Renal cortex interstitium (tissue), 11 donors: ENCODE measurements at regions not wholly inside any gene's neighbourhood (a gene's known extent, or its start where the extent isn't known, plus 50 kb on each side); places are given as distances from the start of the nearest gene placed in this dataset.

Experiments
- DNase-seq, 11 donors: peaks; one replicate each; pipeline ENCODE4 v3.0.0-alpha.2; 2013; ENCODE audit warnings: low read depth in 9 of 11, low spot score in 4 of 11; ENCODE audit errors: extremely low read depth in 1 of 11

DNA sequence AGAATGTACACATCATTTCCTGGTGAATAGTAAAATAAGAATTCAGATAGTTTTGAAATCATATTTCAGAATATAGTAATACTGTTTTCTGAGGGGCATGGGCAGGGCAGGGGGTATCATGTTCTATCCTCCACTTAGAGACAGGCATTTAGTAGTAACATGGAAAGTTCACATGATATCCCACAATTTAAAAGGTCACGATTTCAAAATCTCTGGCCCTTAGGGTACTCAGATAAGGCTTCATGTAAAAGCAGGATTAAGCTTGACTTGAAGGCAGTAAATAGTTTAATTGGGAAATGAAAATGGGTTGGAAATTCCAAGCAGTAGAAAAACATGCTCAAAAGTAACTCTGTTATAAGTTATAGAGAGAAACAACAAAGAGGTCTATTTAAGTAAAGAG is 353.2 kb upstream of the AGTR1 start:
- DNase-seq: no peak

DNA sequence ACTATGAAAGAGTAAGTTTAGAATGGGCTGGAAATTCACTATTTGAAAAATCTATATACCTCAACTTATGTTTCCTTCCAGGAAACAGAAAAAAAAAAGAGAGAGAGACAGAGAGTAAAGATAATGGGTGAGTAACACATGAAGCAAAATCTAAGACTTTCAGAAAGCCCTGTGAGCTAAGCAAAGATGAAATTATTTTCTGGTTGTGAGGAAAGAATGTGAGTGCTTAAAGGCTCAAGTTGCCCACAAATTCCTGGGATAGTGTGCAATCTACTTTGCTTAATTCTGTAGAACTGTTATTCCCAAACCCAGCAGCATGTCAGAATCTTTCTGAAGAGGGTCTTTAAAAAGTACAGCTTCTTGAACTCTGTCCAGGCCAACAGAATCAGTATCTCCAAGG is 337.7 kb upstream of the AGTR1 start:
- no peak for DNase-seq

DNA sequence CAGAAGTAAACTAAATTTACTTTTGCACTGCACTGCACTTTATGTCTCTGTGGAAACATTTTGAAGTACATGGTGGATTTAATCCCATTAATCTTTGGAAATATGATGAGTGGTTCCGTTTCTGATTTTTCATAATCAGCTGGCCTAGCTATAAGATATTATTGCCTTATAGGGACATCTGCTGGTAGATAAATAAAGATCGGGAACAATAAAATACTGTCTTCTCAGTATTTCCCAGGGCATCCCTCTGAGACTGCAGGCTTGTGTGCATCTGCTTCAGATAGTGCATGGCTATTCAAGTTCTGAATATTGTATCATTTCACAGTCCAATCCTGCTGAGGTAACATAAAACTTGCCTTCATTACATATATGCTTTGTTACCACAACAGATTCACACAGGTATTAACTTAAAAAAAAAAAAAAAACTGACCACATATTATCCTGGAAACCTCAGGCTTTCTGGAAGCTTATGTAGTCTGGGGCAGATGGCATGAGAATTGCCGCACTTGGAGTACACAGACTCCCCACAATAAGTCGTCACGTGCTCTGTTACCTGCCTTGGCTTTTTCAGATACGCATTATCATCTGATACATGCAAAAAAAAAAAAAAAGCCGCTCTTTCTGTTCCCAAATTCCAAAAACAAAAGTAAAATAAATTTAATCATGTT is 330.8 kb upstream of the AGTR1 start:
- DNase-seq: peak in 2 of 11 donors; percentile 1 to 2

DNA sequence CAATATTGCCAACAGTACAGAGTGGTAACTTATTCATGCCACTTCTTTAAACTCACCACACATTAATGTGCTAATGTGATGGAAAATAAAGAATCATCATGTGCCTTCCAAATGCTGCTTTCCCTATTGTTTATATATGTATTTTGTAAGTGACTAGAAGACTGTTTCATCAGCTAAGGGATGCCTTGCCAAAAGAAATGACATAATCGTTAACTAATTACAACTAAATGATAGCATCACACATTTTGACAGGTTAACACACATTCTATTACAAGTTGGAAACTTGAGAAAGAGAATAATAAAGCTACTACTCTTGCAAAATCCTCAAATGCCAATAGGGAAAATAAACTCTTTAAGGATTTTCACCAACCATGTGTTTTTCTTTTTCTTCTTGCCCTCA is 329.9 kb upstream of the AGTR1 start:
- no peak for DNase-seq

DNA sequence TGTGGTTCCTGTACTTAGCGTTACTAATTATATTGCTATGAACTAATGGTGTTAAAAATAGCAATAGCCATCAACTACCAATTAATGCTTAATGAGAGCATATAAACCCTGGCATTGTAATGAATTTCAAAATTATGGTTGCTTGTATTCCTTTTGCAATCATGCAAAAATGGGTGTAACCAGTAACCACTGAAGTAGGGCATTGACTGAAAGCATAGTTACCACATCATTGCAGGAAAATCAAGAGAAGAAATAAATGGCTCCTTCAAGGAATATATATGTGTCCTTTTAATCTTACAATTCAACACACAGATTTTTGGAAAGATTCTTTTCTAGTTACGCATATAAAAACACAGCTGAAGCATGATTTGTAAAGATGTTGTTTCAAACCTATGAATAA is 328.3 kb upstream of the AGTR1 start:
- no peak for DNase-seq

DNA sequence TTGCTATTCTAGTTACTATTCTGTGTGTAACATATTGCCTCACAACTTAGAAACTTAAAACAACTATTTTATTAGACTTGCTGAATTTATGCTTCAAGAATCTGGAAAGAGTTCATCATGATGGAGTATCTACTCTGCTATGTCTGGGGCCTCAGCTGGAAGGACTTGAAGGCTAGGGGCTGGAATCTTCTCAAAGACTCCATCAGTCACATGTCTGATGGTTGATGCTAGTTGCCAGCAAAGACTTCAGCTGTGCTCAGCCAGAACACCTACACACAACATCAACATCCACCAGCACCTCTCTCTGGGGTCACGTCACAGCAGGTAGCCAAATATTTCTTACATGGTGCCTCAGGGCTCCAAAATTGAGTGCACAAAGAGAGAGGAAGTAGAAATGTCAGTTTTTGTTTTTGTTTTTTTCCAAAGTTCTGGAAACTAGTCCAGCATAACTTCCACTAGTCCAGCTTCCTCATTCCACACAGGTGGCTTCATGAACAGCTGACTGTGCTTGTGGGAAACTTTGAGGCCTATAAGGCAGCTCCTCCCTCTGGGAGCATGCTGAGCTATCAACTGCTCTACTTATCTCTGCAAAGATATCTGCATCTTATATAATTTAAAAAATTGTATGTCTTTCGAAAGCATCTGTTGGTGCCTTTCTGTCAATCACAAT is 325.4 kb upstream of the AGTR1 start:
- DNase-seq: no peak

DNA sequence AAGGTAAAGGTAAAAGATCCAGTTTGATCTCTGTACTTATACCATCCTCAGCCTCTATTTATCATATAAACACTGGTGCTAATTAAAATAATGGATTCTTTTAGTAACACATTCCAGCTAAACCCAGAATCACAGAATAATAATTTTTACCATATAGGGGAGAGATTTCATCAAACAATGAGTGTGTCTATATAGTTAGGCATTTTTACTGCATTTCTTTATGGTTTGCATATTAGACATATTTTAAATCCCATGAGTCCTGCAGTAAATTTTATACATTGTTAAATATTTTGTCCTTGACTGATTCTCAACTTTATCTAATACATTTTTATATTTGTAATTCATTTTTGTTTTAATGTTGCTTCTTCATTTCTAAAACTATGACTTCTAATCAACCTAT is 323.7 kb upstream of the AGTR1 start:
- DNase-seq: no peak

DNA sequence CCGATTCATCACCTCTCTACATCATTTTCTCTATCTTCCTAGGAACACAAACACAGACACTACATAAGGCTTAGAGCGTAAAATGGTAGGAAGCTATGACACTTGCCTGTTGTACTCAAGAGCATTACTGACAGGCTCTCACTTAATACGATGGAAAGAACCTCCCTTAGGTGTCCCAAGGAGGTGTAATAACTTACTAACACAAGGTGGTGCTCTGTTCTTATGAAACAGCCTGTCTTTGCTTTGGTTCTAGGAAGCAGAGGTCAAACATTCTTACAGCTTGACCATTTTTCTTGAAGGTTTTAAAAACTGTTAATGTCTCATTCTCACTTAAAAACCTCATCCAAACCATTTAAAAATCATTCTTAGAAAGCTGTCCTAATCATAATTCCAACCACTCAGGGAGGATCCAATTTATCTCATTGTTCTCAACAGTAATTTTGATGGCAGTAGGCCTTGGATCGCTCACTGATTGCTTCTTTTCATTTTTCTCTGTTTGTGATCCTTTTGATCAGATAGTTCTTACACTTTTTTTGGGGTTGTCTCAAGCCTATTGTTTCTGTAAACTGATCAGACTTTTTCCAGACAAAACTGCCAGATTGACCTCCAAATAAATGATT is 317.8 kb upstream of the AGTR1 start:
- peak in 10 of 11 donors; percentile 4 to 43 (median 22) for DNase-seq

DNA sequence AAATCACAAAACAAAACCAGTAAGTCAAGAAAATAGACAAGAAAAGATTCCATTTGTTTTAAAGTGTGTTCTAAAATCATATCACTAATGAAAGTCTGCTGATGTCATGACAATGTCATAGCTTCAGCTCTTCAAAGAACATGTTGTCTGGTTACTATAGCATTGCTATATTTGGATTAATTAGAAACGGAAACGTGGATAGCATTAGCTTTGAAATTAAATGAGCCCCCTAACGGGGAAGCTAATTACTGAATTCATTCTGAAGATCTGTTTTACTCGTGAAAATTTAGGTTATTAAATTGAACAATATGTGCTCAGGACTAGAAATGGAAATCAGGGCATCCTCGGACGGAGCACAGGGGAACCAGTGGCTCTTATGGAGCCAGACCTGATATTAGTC is 316.7 kb upstream of the AGTR1 start:
- no peak for DNase-seq

DNA sequence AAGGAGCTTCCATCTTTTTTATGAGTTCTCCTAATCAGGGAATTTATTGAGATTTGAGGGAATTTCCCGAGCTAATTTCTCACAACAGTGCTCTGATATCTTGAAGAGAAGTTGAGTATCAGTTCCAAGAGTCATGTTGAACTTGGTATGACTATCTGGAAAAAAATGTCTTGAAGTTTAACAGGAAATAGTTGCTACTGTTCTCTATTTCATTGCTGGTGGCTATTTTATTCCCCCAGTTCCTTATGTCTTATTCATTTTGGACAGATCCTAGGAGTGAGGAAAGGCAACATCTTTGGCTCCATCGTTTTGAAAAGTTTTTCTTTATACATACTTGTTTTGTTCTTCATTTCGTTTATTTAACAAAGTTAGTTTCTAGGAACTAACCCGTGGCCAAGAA is 307.8 kb upstream of the AGTR1 start:
- no peak for DNase-seq

DNA sequence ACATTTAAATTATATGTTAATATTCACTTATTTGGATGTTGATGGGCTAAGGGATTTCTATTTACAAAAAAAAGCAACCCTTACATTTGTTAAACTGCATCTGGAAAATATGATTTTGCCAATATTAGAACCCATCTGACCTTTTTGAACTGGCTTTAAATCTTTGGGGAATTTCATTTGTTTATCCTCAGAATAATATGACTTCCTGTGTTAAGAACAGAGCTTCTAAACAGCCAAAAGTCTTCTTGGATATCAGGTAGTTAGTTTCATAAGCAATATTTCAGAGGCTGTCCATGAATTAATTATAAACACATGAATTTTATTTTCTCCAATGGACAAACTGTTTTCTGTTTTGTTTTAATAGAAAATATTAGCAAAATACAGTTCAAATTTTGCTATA is 301.9 kb upstream of the AGTR1 start:
- DNase-seq: no peak

DNA sequence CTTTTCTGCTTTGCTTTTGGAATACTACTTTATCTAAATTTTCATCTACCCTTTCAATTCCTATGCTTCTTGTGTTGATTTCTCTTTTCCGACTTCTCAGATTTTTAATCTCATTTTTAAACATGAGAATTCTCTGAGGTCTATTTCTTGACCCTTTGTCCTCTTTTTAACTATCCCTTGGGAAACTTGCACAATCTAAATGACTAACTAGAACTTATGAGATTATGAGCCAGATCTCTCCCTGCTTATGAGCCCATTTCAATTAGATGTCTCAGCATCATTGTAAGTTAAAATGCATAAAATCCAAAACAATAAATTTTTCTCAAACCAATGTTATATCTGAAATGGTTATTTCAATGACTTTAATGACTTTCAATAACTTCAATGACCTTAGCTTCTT is 296.9 kb upstream of the AGTR1 start:
- no peak for DNase-seq

DNA sequence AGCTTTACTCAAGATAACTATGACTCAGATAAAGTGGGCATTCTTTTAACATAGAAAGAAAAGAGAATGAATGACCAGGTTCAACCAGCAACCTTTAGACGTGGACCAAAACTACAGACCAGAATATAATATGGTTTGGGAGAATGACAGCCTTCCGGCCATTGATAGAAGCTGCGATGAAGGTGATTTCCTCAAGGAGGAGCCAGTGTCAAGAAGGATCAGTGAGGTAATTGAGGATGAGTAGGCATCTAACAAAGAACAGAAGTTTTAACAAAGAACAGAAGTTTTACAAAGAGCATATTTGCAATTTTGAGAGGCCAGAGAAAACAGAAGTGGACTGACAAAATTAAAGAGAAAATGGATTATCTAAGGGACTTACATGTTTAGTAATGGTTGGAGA is 289.0 kb upstream of the AGTR1 start:
- no peak for DNase-seq

DNA sequence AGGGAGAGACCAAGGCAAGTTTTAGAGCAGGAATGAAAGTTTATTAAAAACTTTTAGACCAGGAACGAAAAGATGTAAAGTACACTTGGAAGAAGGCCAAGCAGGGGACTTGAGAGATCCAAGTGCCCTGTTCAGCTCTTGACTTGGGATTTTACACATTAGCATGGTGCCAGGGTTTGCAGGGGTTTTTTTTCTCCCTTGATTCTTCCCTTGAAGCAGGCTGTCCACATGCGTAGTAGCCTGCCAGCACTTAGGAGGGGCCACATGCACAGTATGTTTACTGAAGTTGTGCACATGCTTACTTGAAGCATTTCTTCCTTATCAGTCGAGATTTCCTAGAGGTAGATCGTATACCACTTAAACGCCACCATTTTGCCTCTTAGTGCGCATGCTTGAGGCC is 277.5 kb upstream of the AGTR1 start:
- DNase-seq: no peak

DNA sequence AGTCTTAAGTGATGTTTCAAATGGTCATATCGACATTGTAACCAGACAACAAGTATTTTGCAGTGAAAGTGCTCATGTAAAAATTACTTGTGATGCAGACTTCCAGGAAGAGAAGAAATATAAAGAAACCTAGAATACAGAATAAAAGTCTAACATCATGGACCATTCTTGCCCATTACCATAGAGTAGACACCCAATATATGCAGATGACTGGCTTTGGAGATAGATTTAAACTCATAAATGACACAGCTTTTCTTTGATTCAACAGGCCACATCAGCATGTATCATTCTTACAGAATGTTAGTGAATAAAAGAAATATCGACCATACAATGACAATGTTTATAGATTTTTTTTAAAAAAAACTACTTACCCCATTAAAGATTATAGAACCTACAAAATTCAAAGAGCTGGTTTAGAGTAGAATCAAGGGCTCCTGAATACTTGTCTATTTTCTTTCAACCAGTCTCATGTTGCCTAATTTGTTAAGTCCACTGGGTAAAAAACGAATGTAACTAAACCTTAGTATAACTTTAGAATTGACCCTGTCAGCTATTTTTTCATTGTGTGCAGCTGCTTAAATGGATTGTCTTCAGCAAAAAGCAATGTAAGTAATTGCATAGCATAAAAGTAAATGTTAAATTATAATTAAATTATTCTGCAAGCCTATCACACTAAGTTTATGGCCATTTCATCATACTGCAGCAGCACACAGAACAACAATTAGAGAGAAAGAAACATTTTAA is 268.7 kb upstream of the AGTR1 start:
- no peak for DNase-seq

DNA sequence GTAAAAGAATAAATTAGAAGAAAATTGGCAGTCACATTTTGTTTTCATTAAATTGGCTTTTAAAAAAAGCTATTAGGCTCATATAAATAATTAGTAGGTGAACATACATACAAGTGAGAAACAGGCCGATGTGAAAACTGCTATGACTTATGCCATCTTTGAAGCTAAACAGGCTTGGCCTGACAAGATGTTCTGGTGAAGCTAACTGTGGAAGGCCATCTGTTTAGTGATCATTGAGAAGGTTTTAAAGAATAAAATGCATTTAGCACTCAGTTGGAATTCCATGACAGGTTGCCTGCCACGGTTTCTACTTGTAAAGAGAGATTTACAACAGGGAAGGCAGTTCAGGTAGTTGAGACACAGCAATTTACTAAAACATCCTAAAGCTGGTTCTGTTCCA is 264.0 kb upstream of the AGTR1 start:
- no peak for DNase-seq

DNA sequence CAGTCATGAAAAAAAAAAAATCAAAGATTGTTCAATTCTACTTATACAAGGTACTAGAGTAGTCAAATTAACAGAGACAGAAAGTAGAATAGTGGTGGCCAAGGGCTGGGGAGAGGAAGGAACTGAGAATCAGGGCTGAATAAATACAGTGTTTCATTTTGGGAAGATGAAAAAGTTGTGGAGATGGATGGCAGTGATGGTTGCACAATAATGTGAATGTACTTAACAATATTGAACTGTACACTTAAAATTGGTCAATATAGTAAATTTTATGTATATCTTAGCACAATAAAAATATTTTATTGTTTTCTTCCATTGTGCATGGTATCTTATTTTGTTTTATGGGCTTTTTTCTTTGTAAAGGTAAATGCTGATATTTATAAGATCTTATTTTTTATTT is 262.2 kb upstream of the AGTR1 start:
- no peak for DNase-seq

DNA sequence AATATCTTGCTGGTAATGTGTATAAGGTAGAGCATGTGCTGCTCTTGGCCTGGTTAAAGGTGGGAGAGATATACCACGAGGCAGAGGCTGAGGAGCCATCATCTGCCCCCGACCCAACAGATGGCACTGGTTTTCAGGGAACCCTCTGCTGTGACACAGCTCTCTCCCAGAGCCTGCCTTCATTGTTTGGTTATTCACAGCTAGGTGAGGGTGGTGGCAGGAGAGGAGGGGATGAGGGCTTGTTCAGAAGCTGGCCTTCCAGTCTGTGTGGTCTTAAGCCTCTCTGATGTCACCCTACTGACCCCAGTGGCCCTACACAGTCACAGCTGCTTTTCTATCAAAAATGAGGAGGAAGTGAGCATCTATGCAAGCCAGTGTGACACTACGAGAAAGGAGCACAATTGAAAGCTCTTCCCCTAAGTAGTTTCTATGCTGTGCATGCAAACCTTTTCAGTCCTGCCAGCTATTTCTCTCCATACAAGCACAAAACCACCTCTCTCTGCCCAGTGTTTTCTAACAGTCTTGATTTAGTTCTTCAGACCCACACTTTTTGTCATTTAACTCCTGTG is 258.4 kb upstream of the AGTR1 start:
- no peak for DNase-seq

DNA sequence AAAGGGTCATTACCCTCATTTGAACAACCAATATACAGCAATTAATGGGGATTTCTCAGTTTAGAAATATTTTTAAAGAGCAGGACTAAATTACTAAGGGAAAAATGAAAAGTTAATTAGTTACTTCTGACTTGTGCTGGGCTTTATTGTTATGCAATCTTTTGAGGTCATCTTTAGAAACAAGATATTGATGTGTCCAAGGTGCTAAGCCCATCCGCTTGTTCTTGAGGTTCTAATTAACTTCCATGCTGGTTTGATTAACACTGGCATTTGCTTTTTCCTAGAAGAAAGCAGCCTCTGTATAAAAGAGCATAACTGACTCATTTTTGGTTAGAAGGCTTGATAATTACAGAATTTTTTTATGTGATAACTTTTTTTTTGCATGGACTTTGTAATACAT is 256.5 kb upstream of the AGTR1 start:
- DNase-seq: no peak

DNA sequence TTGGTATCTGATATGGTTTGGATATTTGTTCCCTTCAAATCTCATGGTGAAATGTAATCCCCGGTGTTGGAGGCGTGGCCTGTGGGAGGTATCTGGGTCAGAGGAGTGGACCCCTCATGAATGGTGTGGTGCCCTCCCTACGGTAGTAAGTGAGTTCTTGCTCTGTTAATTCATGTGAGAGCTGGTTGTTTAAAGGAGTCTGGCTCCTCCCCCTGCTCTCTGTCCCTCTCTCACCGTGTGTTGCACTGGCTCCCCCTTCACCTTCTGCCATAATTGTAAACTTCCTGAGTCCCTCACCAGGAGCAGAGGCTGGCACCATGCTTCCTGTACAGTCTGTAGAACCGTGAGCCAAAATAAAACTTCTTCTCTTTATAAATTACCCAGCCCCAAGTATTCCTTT is 246.9 kb upstream of the AGTR1 start:
- no peak for DNase-seq
